ENCODE measurements at regions not wholly inside any gene's neighbourhood (a gene's known extent, or its start where the extent isn't known, plus 50 kb on each side); places are given as distances from the start of the nearest gene placed in this dataset.
"Not testable (repeated sequence)": the region's sequence is repeated elsewhere in the genome, so short reads cannot be mapped to it uniquely, and the experiment has no call there.

DNA sequence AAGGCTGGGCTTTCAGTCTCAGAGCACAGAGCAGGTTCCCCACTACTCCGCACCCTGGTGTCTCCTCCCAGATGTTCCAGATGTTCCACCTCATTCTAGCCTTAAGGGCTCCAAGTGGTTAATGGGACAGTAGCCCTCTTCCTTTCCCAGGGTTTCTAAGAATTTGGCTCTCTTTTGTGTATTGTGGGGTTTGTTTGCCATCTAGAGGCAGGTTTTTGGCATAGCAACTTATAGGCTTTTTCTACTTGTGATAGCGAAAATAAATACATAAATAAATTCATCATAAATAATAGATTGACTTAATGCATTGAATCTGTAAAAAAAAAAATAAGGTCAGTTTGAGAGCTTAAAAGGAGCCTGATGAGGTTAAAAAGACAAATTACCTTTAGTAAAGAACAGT, 86.1 kb upstream of the XKR3 start:
- not testable (repeated sequence) for DNase-seq

DNA sequence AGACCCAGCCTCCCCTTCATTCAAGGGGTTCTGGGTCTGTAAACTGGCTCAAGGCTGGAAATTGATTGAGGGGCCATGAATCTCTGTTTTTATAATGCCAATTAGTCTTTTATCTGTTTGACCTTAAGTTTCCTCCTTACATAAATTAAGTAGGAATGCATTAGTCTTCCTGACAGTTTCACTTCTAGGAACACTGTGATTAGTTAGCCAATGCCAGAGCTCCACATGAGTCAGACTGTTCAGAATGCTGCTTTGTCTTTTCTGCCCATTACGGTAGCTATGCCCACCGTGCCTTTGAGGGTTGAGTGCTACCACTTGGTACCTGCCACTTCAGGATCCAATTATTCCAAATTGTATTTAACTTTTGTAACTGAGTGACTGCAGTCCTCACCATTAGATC, 76.8 kb upstream of the XKR3 start:
- not testable (repeated sequence) for DNase-seq

- not testable (repeated sequence) for DNase-seq
Measured at GRCh38 chr22:16901579-16901978, 76.4 kb upstream of the XKR3 start.

DNA sequence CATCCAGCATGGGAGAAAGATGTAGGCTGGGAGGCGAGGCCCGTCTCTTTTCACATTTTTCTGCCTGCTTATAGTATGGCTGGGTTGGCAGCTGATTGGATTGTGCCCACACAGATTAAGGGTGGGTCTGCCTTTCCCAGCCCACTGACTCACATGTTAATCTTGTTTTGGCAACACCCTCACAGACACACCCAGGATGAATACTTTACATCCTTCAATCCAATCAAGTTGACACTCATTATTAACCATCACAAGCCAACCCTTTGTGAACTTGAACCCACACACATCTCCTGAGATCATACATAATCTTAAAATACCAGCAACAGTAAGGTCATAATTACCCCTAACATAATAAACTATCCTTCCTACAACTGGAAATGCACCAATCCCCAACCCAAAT, 74.1 kb upstream of the XKR3 start:
- not testable (repeated sequence) for DNase-seq

- not testable (repeated sequence) for DNase-seq
Measured at GRCh38 chr22:16897365-16897764, 72.2 kb upstream of the XKR3 start.

DNA sequence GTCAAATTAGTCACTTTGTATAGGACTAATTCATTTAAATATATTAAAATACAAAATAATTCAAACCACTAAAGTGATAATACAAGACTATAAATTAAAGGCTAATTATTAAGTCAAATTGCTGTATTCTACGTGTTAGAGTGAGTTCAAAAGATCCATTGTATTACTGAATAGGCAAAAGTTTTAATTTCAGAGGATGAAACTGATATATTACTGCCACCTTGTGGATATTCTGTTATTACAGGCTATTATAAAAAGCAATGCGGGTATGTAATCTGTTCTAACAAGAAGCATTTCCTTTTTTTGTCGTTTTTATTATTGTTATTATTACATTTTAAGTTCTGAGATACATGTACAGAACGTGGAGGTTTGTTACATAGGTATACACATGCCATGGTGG, 66.7 kb upstream of the XKR3 start:
- not testable (repeated sequence) for DNase-seq

DNA sequence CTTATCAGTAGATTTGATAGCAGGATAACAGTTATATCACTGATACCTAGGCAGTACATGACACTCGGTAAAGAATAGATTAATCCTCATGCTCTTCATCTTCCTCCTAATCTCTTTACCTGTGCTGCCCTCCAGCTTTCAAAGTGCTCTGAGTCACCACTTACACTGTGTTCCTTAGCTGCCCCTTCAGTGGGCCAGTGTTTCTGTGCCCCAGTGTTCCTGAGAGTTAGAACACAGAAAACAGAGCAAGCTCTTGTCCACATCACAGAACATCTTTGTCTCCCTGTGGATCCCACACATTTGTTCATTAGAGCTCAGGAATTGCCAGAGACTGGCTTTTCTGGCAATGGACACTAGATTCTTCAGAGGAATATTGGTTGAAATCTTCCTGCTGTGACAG, 51.1 kb upstream of the XKR3 start:
- peak in 22 of 51 donors; percentile 0 to 77 (median 34) for DNase-seq
